Smooth muscle cell (in vitro differentiated cells): ENCODE measurements at regions not wholly inside any gene's neighbourhood (a gene's known extent, or its start where the extent isn't known, plus 50 kb on each side); places are given as distances from the start of the nearest gene placed in this dataset.

Source experiments
- DNase-seq: peaks from one replicate; lab custom pipeline; 2025; ENCODE audit not compliant: unreplicated experiment; lab: John Stamatoyannopoulos, UW
- H2AFZ ChIP-seq: fragments of 200-600 bp; sonication (generic); 2 replicates; pipeline ENCODE4 v1.6.0; 2016; ENCODE audit warnings: antibody characterized with exemption, low read depth, mild to moderate bottlenecking
- H3F3A ChIP-seq: fragments of 200-600 bp; sonication (generic); 2 replicates; pipeline ENCODE4 v1.6.0; 2017; ENCODE audit warnings: antibody characterized with exemption, low read depth
- H3K27ac ChIP-seq: fragments of 200-600 bp; sonication (generic); 2 replicates; pipeline ENCODE4 v1.5.1; 2016; ENCODE audit warnings: low read depth, mild to moderate bottlenecking
- H3K27me3 ChIP-seq: fragments of 200-600 bp; sonication (generic); 2 replicates; pipeline ENCODE4 v1.6.1; 2016; ENCODE audit warnings: low read depth, mild to moderate bottlenecking
- H3K36me3 ChIP-seq: fragments of 200-600 bp; sonication (generic); 2 replicates; pipeline ENCODE4 v1.5.1; 2016; ENCODE audit warnings: low read depth
- H3K4me1 ChIP-seq: fragments of 200-600 bp; sonication (generic); 2 replicates; pipeline ENCODE4 v1.5.1; 2016; ENCODE audit warnings: low read depth
- H3K4me2 ChIP-seq: fragments of 200-600 bp; sonication (generic); 2 replicates; pipeline ENCODE4 v1.6.0; 2016; ENCODE audit warnings: mild to moderate bottlenecking
- H3K4me3 ChIP-seq: fragments of 200-600 bp; sonication (generic); 2 replicates; pipeline ENCODE4 v1.5.1; 2016; ENCODE audit warnings: mild to moderate bottlenecking
- H3K79me2 ChIP-seq: fragments of 200-600 bp; sonication (generic); 2 replicates; pipeline ENCODE4 v1.6.0; 2016; ENCODE audit warnings: low read depth, mild to moderate bottlenecking
- H3K9ac ChIP-seq: fragments of 200-600 bp; sonication (generic); 2 replicates; pipeline ENCODE4 v1.6.0; 2016; ENCODE audit warnings: low read depth
- H3K9me3 ChIP-seq: fragments of 200-600 bp; sonication (generic); replicated peaks from 2 replicates; pipeline ENCODE4 v1.5.1; 2016; ENCODE audit warnings: low read depth
- H4K20me1 ChIP-seq: fragments of 200-600 bp; sonication (generic); 2 replicates; pipeline ENCODE4 v1.6.0; 2016; ENCODE audit warnings: low read depth
- WGBS: methylation state at CpG from one replicate; pipeline ENCODE4 v1.1.7; 2016; ENCODE audit warnings: low lambda C conversion rate; 5-methylcytosine and 5-hydroxymethylcytosine counted together
- TF ChIP-seq, protein P1 (sequence below): fragments of 200-600 bp; sonication (generic); IDR thresholded peaks from 2 replicates; pipeline ENCODE4 v1.5.1; 2017; ENCODE audit warnings: borderline replicate concordance, mild to moderate bottlenecking, antibody characterized with exemption; ENCODE audit not compliant: insufficient read depth, poor library complexity, severe bottlenecking

DNA sequence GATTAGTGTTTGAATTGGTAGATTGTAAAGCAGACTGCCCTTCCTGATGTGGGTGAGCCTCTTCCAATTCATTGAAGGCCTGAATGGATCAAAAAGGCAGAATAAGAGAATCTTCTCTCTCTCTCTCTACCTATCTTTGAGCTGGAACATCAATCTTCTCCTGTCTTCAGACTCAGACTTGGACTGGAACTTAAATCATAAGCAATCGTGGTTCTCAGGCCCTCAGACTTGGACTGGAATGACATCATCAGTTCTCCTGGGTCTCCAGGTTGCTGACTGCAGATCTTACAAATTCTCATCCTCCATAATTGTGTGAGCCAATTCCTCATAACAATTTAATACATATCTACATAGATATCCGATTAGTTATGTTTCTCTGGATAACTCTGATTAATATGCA lies 66.8 kb downstream of the IER5 start:
- Histone ChIP-seq H3K4me1 (peaks cover 6% of the 10 kb centered on the region), H3K4me3 (no peak overlapping the region), H3K27ac (no peak overlapping the region), H3K27me3 (no peaks in the 10 kb centered on the region), H3K4me2 (no peak overlapping the region), H3F3A (peaks cover 10% of the 10 kb centered on the region), H3K36me3 (no peaks in the 10 kb centered on the region), H4K20me1 (no peaks in the 10 kb centered on the region), H3K9ac (no peak overlapping the region), H2AFZ (no peak overlapping the region), H3K9me3 (no peaks in the 10 kb centered on the region), H3K79me2 (no peaks in the 10 kb centered on the region)
- TF ChIP-seq, protein P1, sequence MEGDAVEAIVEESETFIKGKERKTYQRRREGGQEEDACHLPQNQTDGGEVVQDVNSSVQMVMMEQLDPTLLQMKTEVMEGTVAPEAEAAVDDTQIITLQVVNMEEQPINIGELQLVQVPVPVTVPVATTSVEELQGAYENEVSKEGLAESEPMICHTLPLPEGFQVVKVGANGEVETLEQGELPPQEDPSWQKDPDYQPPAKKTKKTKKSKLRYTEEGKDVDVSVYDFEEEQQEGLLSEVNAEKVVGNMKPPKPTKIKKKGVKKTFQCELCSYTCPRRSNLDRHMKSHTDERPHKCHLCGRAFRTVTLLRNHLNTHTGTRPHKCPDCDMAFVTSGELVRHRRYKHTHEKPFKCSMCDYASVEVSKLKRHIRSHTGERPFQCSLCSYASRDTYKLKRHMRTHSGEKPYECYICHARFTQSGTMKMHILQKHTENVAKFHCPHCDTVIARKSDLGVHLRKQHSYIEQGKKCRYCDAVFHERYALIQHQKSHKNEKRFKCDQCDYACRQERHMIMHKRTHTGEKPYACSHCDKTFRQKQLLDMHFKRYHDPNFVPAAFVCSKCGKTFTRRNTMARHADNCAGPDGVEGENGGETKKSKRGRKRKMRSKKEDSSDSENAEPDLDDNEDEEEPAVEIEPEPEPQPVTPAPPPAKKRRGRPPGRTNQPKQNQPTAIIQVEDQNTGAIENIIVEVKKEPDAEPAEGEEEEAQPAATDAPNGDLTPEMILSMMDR, result no peak
- no peak for DNase-seq
- WGBS, result 78% methylated on average over 2 of the region's 2 CpGs

DNA sequence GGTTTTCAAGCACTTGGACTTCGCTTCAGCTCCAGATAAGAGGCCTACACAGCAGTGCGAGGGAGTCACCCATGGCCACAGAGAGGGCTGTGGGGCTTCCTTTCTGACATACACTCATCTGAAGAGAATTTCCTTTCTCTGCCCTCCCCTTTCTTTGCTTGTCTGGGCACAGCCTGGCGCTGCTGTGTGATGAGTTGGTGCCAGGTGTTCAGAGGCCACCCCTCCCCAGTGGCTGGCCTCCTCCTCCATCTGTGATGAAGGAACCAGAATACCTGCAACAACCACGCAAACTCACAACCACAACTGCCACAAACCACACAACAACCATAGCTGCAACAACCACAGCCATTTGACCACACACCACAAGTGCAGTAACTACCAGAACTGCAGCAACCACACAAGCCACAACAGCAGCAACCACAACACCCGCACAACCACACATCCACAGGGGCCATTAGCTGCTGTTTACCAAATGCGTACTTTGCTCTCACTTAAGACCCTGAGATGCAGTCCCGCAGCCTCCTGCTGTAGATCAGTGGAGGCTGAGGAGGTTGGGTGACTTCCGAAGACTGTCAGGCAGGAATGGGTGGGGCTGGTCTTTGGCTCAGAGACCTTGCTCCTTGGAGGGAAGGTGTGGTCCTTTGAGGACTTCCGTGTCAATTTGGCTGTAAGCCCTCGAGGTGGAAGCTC lies 71.1 kb downstream of the IER5 start:
- Histone ChIP-seq H4K20me1 (no peaks in the 10 kb centered on the region), H3K9ac (no peak overlapping the region), H3F3A (no peaks in the 10 kb centered on the region), H3K4me2 (no peak overlapping the region), H3K36me3 (no peaks in the 10 kb centered on the region), H2AFZ (no peak overlapping the region), H3K27me3 (no peaks in the 10 kb centered on the region), H3K4me1 (no peaks in the 10 kb centered on the region), H3K79me2 (no peaks in the 10 kb centered on the region), H3K4me3 (no peak overlapping the region), H3K9me3 (no peaks in the 10 kb centered on the region), H3K27ac (no peak overlapping the region)
- WGBS, result 68% methylated on average over 10 of the region's 10 CpGs
- no peak for DNase-seq
- TF ChIP-seq, protein P1, result no peak

GRCh38 chr1:181160322-181160721 lies 71.8 kb downstream of the IER5 start:
- no peak overlapping the region for H3K27ac ChIP-seq
- no peaks in the 10 kb centered on the region for H3F3A ChIP-seq
- H3K79me2 ChIP-seq, result no peaks in the 10 kb centered on the region
- no peak overlapping the region for H3K4me3 ChIP-seq
- H3K4me1 ChIP-seq, result no peaks in the 10 kb centered on the region
- no peak for DNase-seq
- H3K4me2 ChIP-seq, result no peak overlapping the region
- 70% methylated on average over 3 of the region's 3 CpGs for WGBS
- H3K27me3 ChIP-seq, result no peaks in the 10 kb centered on the region
- no peaks in the 10 kb centered on the region for H3K36me3 ChIP-seq
- TF ChIP-seq, protein P1, result no peak
- no peak overlapping the region for H3K9ac ChIP-seq
- no peaks in the 10 kb centered on the region for H4K20me1 ChIP-seq
- no peaks in the 10 kb centered on the region for H3K9me3 ChIP-seq
- no peak overlapping the region for H2AFZ ChIP-seq
